ENCODE measurements at regions not wholly inside any gene's neighbourhood (a gene's known extent, or its start where the extent isn't known, plus 50 kb on each side); places are given as distances from the start of the nearest gene placed in this dataset.
"Not testable (repeated sequence)": the region's sequence is repeated elsewhere in the genome, so short reads cannot be mapped to it uniquely, and the experiment has no call there.

GRCh38 chr6:104676679-104677078 is 183.0 kb downstream of the HACE1 start:
- H3K9me3 ChIP-seq (ENCODE audit: control insufficient read depth, low read length); H3K36me3 ChIP-seq (ENCODE audit: control insufficient read depth, insufficient read depth, low read length); H3K27me3 ChIP-seq (ENCODE audit: control insufficient read depth, insufficient read depth, low read length, poor library complexity, severe bottlenecking); H3K27ac ChIP-seq (ENCODE audit: insufficient read depth, low read depth, low read length, poor library complexity, severe bottlenecking); H3K4me3 ChIP-seq (ENCODE audit: insufficient read depth, low read depth, low read length); H3K4me1 ChIP-seq (ENCODE audit: control insufficient read depth, insufficient read depth, low read length): not testable (repeated sequence)
- WGBS, 2 experiments, result 90 to 91% methylated on average over 3 of the region's 3 CpGs

DNA sequence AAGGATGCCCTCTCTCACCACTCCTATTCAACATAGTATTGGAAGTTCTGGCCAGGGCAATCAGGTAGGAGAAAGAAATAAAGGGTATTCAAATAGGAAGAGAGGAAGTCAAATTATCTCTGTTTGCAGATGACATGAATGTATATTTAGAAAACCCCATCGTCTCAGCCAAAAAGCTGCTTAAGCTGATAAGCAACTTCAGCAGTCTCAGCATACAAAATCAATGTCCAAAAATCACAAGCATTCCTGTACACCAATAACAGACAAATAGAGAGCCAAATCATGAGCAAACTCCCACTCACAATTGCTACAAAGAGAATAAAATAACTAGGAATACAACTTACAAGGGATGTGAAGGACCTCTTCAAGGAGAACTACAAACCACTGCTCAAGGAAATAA is 184.6 kb downstream of the HACE1 start:
- H3K4me3 ChIP-seq (ENCODE audit: insufficient read depth, low read depth, low read length); H3K36me3 ChIP-seq (ENCODE audit: control insufficient read depth, insufficient read depth, low read length); H3K9me3 ChIP-seq (ENCODE audit: control insufficient read depth, low read length); H3K27ac ChIP-seq (ENCODE audit: insufficient read depth, low read depth, low read length, poor library complexity, severe bottlenecking); H3K27me3 ChIP-seq (ENCODE audit: control insufficient read depth, insufficient read depth, low read length, poor library complexity, severe bottlenecking); H3K4me1 ChIP-seq (ENCODE audit: control insufficient read depth, insufficient read depth, low read length): not testable (repeated sequence)
- 62 to 86% methylated on average over 1 of the region's 1 CpG for WGBS, 2 experiments

DNA sequence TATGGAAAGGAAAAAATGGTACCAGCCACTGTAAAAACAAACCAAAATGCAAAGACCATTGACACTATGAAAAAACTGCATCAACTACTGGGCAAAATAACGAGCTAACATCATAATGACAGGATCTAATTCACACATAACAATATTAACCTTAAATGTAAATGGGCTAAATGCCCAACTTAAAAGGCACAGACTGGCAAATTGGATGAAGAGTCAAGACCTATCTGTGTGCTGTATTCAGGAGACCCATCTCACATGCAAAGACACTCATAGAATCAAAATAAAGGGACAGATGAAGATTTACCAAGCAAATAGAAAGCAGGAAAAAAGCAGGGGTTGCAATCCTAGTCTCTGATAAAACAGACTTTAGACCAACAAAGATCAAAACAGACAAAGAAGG is 186.6 kb downstream of the HACE1 start:
- H3K36me3 ChIP-seq (ENCODE audit: control insufficient read depth, insufficient read depth, low read length); H3K4me3 ChIP-seq (ENCODE audit: insufficient read depth, low read depth, low read length); H3K27me3 ChIP-seq (ENCODE audit: control insufficient read depth, insufficient read depth, low read length, poor library complexity, severe bottlenecking); H3K9me3 ChIP-seq (ENCODE audit: control insufficient read depth, low read length); H3K4me1 ChIP-seq (ENCODE audit: control insufficient read depth, insufficient read depth, low read length); H3K27ac ChIP-seq (ENCODE audit: insufficient read depth, low read depth, low read length, poor library complexity, severe bottlenecking): not testable (repeated sequence)
- WGBS, 2 experiments, result 50 to 63% methylated on average over 1 of the region's 1 CpG

- not testable (repeated sequence) for H3K4me3 ChIP-seq (ENCODE audit: insufficient read depth, low read depth, low read length); H3K27ac ChIP-seq (ENCODE audit: insufficient read depth, low read depth, low read length, poor library complexity, severe bottlenecking); H3K36me3 ChIP-seq (ENCODE audit: control insufficient read depth, insufficient read depth, low read length); H3K4me1 ChIP-seq (ENCODE audit: control insufficient read depth, insufficient read depth, low read length); H3K9me3 ChIP-seq (ENCODE audit: control insufficient read depth, low read length); H3K27me3 ChIP-seq (ENCODE audit: control insufficient read depth, insufficient read depth, low read length, poor library complexity, severe bottlenecking)
- WGBS, 2 experiments, result 85 to 86% methylated on average over 1 of the region's 1 CpG
Observed at GRCh38 chr6:104671591-104671891, 188.2 kb downstream of the HACE1 start.

- not testable (repeated sequence) for H3K4me1 ChIP-seq (ENCODE audit: control insufficient read depth, insufficient read depth, low read length); H3K27ac ChIP-seq (ENCODE audit: insufficient read depth, low read depth, low read length, poor library complexity, severe bottlenecking); H3K4me3 ChIP-seq (ENCODE audit: insufficient read depth, low read depth, low read length); H3K36me3 ChIP-seq (ENCODE audit: control insufficient read depth, insufficient read depth, low read length); H3K9me3 ChIP-seq (ENCODE audit: control insufficient read depth, low read length); H3K27me3 ChIP-seq (ENCODE audit: control insufficient read depth, insufficient read depth, low read length, poor library complexity, severe bottlenecking)
- WGBS, 2 experiments, result 91% methylated on average over 17 of the region's 17 CpGs
Observed at GRCh38 chr6:104670834-104671590, 188.7 kb downstream of the HACE1 start.

DNA sequence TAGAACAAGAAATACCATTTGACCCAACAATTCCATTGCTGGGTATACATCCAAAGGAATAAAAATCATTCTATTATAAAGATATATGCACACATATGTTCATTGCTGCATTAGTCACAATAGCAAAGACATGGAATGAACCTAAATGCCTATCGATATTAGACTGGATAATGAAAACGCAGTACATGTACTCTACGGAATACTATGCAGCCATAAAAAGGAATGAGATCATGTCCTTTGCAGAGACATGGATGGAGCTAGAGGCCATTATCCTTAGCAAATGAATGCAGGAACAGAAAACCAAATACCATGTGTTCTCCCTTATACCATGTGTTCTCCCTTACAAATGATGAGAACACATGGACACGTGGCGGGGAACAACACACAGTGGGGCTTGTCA is 190.2 kb downstream of the HACE1 start:
- Histone ChIP-seq H3K27me3 (ENCODE audit: control insufficient read depth, insufficient read depth, low read length, poor library complexity, severe bottlenecking) (no peaks in the 10 kb centered on the region), H3K4me3 (ENCODE audit: insufficient read depth, low read depth, low read length) (no peak overlapping the region), H3K27ac (ENCODE audit: insufficient read depth, low read depth, low read length, poor library complexity, severe bottlenecking) (no peak overlapping the region), H3K36me3 (ENCODE audit: control insufficient read depth, insufficient read depth, low read length) (no peaks in the 10 kb centered on the region), H3K4me1 (ENCODE audit: control insufficient read depth, insufficient read depth, low read length) (no peaks in the 10 kb centered on the region), H3K9me3 (ENCODE audit: control insufficient read depth, low read length) (no peaks in the 10 kb centered on the region)
- 97 to 98% methylated on average over 5 of the region's 5 CpGs for WGBS, 2 experiments

GRCh38 chr6:104656235-104656634 is 203.5 kb downstream of the HACE1 start:
- 91 to 94% methylated on average over 2 of the region's 2 CpGs for WGBS, 2 experiments

GRCh38 chr6:104653781-104654180 is 205.9 kb downstream of the HACE1 start:
- H3K9me3 ChIP-seq (ENCODE audit: control insufficient read depth, low read length), result no peaks in the 10 kb centered on the region
- H3K36me3 ChIP-seq (ENCODE audit: control insufficient read depth, insufficient read depth, low read length), result no peaks in the 10 kb centered on the region
- H3K27ac ChIP-seq (ENCODE audit: insufficient read depth, low read depth, low read length, poor library complexity, severe bottlenecking), result no peak overlapping the region
- WGBS, 2 experiments, result 93 to 94% methylated on average over 2 of the region's 3 CpGs
- H3K27me3 ChIP-seq (ENCODE audit: control insufficient read depth, insufficient read depth, low read length, poor library complexity, severe bottlenecking), result no peaks in the 10 kb centered on the region
- H3K4me1 ChIP-seq (ENCODE audit: control insufficient read depth, insufficient read depth, low read length), result no peaks in the 10 kb centered on the region
- no peak overlapping the region for H3K4me3 ChIP-seq (ENCODE audit: insufficient read depth, low read depth, low read length)

More at GRCh38 chr6:104656235-104656634, 203.5 kb downstream of the HACE1 start:
- Histone ChIP-seq H3K4me1 (ENCODE audit: control insufficient read depth, insufficient read depth, low read length) (no peaks in the 10 kb centered on the region), H3K27me3 (ENCODE audit: control insufficient read depth, insufficient read depth, low read length, poor library complexity, severe bottlenecking) (no peaks in the 10 kb centered on the region), H3K36me3 (ENCODE audit: control insufficient read depth, insufficient read depth, low read length) (no peaks in the 10 kb centered on the region), H3K9me3 (ENCODE audit: control insufficient read depth, low read length) (no peaks in the 10 kb centered on the region), H3K4me3 (ENCODE audit: insufficient read depth, low read depth, low read length) (no peak overlapping the region), H3K27ac (ENCODE audit: insufficient read depth, low read depth, low read length, poor library complexity, severe bottlenecking) (no peak overlapping the region)

DNA sequence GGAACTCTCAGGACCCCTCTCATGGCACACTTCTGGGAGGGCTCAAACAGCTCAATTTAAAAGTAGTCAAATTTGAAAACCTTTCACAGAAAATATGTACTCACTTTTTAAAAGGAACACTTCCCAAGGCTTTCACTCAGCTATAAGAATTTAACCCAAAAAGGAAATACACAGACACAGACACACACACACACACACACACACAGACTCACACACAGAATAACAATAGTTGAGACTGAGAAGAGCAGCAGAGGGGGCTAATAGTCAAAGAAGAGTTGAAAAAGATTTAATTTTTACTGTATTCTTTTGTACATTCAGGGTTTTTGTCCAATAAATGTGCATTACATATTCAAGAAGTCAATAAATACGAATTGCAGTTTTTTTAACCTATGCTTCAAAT is 211.4 kb downstream of the HACE1 start:
- Histone ChIP-seq H3K27me3 (ENCODE audit: control insufficient read depth, insufficient read depth, low read length, poor library complexity, severe bottlenecking) (no peaks in the 10 kb centered on the region), H3K9me3 (ENCODE audit: control insufficient read depth, low read length) (no peaks in the 10 kb centered on the region), H3K36me3 (ENCODE audit: control insufficient read depth, insufficient read depth, low read length) (no peaks in the 10 kb centered on the region), H3K4me1 (ENCODE audit: control insufficient read depth, insufficient read depth, low read length) (no peaks in the 10 kb centered on the region), H3K27ac (ENCODE audit: insufficient read depth, low read depth, low read length, poor library complexity, severe bottlenecking) (no peak overlapping the region), H3K4me3 (ENCODE audit: insufficient read depth, low read depth, low read length) (no peak overlapping the region)
- WGBS, 2 experiments, result no CpG with 5 or more reads among the region's 1 CpG

DNA sequence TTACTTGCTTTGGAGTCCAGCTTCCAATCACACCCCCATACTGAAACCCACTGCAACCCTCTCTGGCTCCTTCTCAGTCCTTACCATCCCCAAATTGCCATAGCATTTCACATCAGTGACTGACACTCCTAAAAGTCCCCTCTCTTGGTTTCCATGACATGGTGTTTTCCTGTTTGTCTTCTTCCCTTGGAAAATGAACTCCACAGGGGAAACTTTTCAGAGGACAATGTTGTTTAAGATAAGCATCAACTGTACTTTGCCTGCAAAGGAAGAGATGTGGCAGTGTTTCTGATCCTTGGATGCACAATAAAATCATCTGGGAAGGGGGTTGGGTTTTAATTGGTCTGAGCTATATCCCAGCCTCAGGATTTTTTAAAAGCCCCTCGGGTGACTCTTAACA is 214.9 kb downstream of the HACE1 start:
- no peak overlapping the region for H3K27ac ChIP-seq (ENCODE audit: insufficient read depth, low read depth, low read length, poor library complexity, severe bottlenecking)
- H3K36me3 ChIP-seq (ENCODE audit: control insufficient read depth, insufficient read depth, low read length), result no peaks in the 10 kb centered on the region
- no peaks in the 10 kb centered on the region for H3K4me1 ChIP-seq (ENCODE audit: control insufficient read depth, insufficient read depth, low read length)
- no peaks in the 10 kb centered on the region for H3K9me3 ChIP-seq (ENCODE audit: control insufficient read depth, low read length)
- H3K27me3 ChIP-seq (ENCODE audit: control insufficient read depth, insufficient read depth, low read length, poor library complexity, severe bottlenecking), result no peaks in the 10 kb centered on the region
- WGBS, 2 experiments, result 92 to 100% methylated on average over 1 of the region's 1 CpG
- H3K4me3 ChIP-seq (ENCODE audit: insufficient read depth, low read depth, low read length), result no peak overlapping the region

DNA sequence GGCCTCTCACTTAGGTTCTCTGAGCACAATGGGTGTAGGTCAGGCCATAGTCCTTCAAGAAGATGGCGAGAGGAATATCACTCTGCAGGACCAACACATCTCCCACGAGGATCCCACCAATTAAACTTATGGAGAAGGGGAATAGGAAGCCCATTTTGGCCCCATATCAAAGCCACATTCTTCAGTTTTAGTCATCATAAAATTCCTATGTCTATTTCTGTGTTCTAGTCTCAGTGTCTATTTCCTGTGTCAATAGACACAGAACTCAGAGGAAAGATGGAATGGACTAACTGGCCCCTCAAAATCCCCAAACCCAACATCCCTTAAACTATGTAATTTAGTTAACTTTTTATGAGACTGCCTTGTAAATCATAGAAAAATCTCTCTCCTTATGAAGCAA is 216.8 kb downstream of the HACE1 start:
- Histone ChIP-seq H3K27ac (ENCODE audit: insufficient read depth, low read depth, low read length, poor library complexity, severe bottlenecking) (no peak overlapping the region), H3K4me1 (ENCODE audit: control insufficient read depth, insufficient read depth, low read length) (no peaks in the 10 kb centered on the region), H3K36me3 (ENCODE audit: control insufficient read depth, insufficient read depth, low read length) (no peaks in the 10 kb centered on the region), H3K4me3 (ENCODE audit: insufficient read depth, low read depth, low read length) (no peak overlapping the region), H3K9me3 (ENCODE audit: control insufficient read depth, low read length) (no peaks in the 10 kb centered on the region), H3K27me3 (ENCODE audit: control insufficient read depth, insufficient read depth, low read length, poor library complexity, severe bottlenecking) (no peaks in the 10 kb centered on the region)
- WGBS, 2 experiments, result 89 to 100% methylated on average over 2 of the region's 2 CpGs
